ENCODE measurements at regions not wholly inside any gene's neighbourhood (a gene's known extent, or its start where the extent isn't known, plus 50 kb on each side); places are given as distances from the start of the nearest gene placed in this dataset.

DNA sequence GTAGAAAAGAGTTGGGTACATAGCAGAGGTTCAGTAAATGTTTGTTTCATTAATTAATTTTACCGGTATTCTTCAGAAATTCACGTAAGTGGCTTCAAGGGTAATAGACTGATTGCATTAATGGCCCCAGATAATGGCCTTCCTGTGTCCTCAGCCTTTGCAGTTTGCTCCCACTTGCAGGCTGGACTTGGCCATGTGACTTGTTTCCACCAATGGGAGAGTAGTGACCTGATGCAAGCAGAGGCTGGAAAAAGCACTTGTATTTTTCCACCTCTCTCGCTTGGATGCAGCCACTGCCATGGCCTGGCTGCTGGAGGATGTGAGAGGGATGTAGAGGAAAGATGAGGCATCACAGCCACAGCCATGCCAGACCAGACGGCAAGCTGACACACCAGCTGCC is 480.9 kb downstream of the CDK5RAP2 start:
- Histone ChIP-seq H3K4me3 (no peak overlapping the region), H3K27me3 (no peaks in the 10 kb centered on the region), H3K27ac (no peak overlapping the region), H3K4me1 (no peaks in the 10 kb centered on the region), H3K9me3 (no peaks in the 10 kb centered on the region), H3K36me3 (no peaks in the 10 kb centered on the region)
- intact Hi-C loops (cut with DNase I) = no loop called here
- ATAC-seq (no peak), FAIRE-seq (no peak), DNase-seq (no peak)
- TF ChIP-seq, protein P1, sequence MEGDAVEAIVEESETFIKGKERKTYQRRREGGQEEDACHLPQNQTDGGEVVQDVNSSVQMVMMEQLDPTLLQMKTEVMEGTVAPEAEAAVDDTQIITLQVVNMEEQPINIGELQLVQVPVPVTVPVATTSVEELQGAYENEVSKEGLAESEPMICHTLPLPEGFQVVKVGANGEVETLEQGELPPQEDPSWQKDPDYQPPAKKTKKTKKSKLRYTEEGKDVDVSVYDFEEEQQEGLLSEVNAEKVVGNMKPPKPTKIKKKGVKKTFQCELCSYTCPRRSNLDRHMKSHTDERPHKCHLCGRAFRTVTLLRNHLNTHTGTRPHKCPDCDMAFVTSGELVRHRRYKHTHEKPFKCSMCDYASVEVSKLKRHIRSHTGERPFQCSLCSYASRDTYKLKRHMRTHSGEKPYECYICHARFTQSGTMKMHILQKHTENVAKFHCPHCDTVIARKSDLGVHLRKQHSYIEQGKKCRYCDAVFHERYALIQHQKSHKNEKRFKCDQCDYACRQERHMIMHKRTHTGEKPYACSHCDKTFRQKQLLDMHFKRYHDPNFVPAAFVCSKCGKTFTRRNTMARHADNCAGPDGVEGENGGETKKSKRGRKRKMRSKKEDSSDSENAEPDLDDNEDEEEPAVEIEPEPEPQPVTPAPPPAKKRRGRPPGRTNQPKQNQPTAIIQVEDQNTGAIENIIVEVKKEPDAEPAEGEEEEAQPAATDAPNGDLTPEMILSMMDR (IDR thresholded peaks at IDR 0.05) = no peak
- WGBS, 2 donors = 66 to 80% methylated on average over 4 of the region's 4 CpGs

DNA sequence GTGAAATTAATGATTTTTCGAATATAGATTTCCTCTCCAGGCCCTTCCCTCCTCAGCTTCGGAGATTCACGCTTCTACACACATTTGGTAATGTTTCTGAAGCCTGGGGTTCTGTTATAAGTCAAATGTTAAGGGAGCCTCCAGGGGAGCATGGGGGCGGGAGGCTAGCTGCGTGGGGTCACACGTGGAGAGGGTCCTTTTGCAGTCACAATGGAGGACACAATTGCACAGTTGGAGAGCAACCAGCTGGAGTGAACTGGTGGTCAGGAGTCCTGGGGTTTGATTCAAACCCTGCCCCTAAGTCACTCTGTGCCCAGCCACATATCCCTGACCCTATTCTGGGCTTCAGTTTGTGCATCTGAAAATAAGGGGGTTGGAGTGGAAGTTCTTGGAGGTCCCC is 481.4 kb downstream of the CDK5RAP2 start:
- intact Hi-C loops (cut with DNase I) = no loop called here
- no peak for ATAC-seq
- WGBS, 2 donors = 44 to 50% methylated on average over 6 of the region's 6 CpGs
- no peak for FAIRE-seq
- Histone ChIP-seq H3K4me1 (no peaks in the 10 kb centered on the region), H3K27ac (no peak overlapping the region), H3K9me3 (no peaks in the 10 kb centered on the region), H3K4me3 (no peak overlapping the region), H3K36me3 (no peaks in the 10 kb centered on the region), H3K27me3 (no peaks in the 10 kb centered on the region)
- no peak for DNase-seq
- TF ChIP-seq, protein P1 (IDR thresholded peaks at IDR 0.05) = no peak

DNA sequence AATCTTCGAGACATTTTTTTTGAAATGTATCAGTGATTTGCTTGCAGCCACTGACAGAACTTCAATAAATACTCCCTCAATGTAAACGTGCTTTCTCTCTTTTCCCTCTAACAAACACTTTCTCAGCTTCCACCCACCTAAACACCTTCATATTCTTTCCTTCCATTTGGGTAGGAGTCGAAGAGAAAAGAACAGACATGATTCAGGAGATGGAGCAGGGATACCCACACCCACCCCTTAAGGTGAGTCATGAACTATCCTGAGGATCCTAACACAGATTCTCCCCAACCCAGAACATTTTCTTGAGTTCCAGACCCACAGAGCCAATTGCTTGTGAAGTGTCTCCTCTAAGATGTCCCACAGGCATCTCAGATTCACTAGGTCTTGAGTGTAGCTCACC is 488.8 kb downstream of the CDK5RAP2 start:
- intact Hi-C loops (cut with DNase I) = no loop called here
- Histone ChIP-seq H3K4me3 (no peak overlapping the region), H3K4me1 (no peaks in the 10 kb centered on the region), H3K27me3 (no peaks in the 10 kb centered on the region), H3K9me3 (no peaks in the 10 kb centered on the region), H3K36me3 (no peaks in the 10 kb centered on the region), H3K27ac (no peak overlapping the region)
- 27 to 37% methylated on average over 3 of the region's 3 CpGs for WGBS, 2 donors
- no peak for ATAC-seq
- TF ChIP-seq, protein P1 (IDR thresholded peaks at IDR 0.05) = no peak
- DNase-seq = no peak
- no peak for FAIRE-seq

DNA sequence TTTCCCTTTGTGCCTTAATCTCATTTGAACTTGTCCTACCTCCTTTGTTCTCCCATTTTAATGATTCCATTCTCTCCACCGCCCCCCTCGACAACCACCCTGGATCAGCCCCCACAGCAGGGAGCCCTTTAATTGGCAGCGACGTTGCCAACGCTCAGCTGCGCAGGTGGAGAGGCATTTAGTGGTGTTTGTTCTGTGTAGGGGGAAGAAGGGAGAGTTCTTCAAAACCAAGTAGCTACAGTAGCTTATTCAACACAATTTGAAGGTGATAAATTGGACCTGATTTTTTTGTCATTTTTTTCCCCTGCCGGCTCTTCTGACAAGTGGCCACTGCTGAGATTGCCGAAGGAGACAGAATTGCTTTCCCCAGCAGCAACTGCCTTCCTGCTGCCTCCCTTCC is 499.1 kb downstream of the CDK5RAP2 start:
- Histone ChIP-seq H3K4me1 (no peaks in the 10 kb centered on the region), H3K27me3 (peaks cover 0 to 5% (median 0%) of the 10 kb centered on the region in 4 donors), H3K27ac (no peak overlapping the region), H3K36me3 (no peaks in the 10 kb centered on the region), H3K9me3 (no peaks in the 10 kb centered on the region), H3K4me3 (no peak overlapping the region)
- TF ChIP-seq, protein P1 (IDR thresholded peaks at IDR 0.05) = no peak
- 5 to 7% methylated on average over 8 of the region's 8 CpGs for whole genome bisulfite sequencing, 2 donors
- intact Hi-C loops (cut with DNase I) = no loop called here
- DNase-seq (no peak), ATAC-seq (no peak), FAIRE-seq (no peak)

DNA sequence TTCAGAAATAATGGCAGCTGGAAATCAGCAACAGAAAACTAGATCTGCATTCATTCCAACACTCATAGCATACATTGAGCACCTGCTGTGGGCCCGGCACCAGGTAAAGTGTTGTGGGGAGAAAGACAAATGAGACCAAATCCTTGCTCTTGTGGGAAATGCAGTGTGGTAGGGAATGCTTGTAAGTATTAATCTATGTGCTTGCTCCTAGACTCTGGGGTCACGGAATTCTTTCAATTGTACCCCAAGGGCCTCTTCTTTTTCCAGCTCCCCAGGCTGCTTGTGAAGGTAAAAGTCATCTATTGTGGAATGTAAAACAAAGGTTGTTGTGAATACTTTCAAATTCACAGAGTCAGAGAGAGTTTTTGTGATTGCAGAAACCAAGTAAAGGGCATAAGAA is 501.9 kb downstream of the CDK5RAP2 start:
- Histone ChIP-seq H3K27me3 (peaks cover 0 to 5% (median 0%) of the 10 kb centered on the region in 4 donors), H3K4me1 (no peaks in the 10 kb centered on the region), H3K4me3 (no peak overlapping the region), H3K36me3 (no peaks in the 10 kb centered on the region), H3K9me3 (no peaks in the 10 kb centered on the region), H3K27ac (no peak overlapping the region)
- TF ChIP-seq, protein P1 (IDR thresholded peaks at IDR 0.05) = no peak
- FAIRE-seq (no peak), DNase-seq (no peak), ATAC-seq (no peak)
- WGBS, 2 donors = 64 to 84% methylated on average over 2 of the region's 2 CpGs
- intact Hi-C loops (cut with DNase I) = no loop called here
